Cardiac fibroblast (primary cell): ENCODE measurements at regions not wholly inside any gene's neighbourhood (a gene's known extent, or its start where the extent isn't known, plus 50 kb on each side); places are given as distances from the start of the nearest gene placed in this dataset.

Source experiments
- DNase-seq, 2 donors: peaks; one replicate each; pipeline versions ENCODE4 v3.0.0 to v3.0.0-alpha.2; 2010; ENCODE audit warnings: low read depth in 2 of 2
- H3K4me3 ChIP-seq, 2 donors: replicated peaks in 1 of 2; 1 replicate in 1 of 2; 2 replicates in 1 of 2; pipeline ENCODE4 v1.5.1; 2011; ENCODE audit warnings: low read depth in 2 of 2, low read length in 2 of 2, mild to moderate bottlenecking in 2 of 2, moderate library complexity in 1 of 2
- TF ChIP-seq, protein P1 (sequence below): IDR thresholded peaks from one replicate; pipeline ENCODE4 v1.5.1; 2011; ENCODE audit warnings: low read depth, mild to moderate bottlenecking, low read length, inconsistent platforms

DNA sequence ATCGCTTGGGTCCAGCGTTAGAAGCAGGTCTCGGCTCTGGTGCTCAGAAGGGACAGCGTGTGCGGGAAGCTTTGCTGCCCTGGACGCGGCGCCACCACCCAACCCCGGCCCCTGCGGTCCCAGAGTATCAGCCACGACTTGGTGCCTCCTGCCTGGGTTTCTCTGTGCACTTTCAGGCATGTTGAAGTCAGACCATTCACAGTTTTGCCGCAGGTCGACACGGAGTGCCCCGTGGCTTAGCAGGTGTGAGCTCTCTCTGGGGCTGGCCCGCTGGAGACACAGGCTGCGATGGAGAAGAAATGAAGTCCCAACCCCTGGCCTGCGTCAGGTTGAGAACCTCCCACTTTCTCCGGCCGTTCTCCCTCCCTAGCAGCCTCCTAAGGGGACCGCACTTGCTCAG is 494.5 kb downstream of the BRD1 start:
- DNase-seq: no peak
- TF ChIP-seq, protein P1, sequence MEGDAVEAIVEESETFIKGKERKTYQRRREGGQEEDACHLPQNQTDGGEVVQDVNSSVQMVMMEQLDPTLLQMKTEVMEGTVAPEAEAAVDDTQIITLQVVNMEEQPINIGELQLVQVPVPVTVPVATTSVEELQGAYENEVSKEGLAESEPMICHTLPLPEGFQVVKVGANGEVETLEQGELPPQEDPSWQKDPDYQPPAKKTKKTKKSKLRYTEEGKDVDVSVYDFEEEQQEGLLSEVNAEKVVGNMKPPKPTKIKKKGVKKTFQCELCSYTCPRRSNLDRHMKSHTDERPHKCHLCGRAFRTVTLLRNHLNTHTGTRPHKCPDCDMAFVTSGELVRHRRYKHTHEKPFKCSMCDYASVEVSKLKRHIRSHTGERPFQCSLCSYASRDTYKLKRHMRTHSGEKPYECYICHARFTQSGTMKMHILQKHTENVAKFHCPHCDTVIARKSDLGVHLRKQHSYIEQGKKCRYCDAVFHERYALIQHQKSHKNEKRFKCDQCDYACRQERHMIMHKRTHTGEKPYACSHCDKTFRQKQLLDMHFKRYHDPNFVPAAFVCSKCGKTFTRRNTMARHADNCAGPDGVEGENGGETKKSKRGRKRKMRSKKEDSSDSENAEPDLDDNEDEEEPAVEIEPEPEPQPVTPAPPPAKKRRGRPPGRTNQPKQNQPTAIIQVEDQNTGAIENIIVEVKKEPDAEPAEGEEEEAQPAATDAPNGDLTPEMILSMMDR: no peak
- no peak overlapping the region for H3K4me3 ChIP-seq

DNA sequence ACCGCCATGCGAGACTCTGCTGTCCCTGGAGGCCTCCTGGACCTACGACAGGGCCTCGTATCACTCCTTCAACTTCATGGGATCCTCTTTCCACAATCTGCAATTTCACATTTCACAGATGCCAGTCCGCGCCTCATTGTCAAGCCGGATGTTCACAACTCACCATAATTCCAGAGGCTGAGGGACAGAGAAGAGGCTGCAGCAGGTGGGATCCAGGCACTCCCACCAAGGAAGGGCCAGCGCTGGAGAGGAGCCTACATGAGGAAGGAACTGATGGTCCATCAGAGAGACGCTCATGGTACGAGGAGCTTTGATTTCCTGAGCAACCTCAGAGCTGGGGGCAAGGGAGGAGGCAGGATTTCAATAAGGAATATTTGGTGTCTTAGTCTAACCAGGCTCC is 495.0 kb downstream of the BRD1 start:
- TF ChIP-seq, protein P1: no peak
- no peak overlapping the region for H3K4me3 ChIP-seq
- DNase-seq: no peak

DNA sequence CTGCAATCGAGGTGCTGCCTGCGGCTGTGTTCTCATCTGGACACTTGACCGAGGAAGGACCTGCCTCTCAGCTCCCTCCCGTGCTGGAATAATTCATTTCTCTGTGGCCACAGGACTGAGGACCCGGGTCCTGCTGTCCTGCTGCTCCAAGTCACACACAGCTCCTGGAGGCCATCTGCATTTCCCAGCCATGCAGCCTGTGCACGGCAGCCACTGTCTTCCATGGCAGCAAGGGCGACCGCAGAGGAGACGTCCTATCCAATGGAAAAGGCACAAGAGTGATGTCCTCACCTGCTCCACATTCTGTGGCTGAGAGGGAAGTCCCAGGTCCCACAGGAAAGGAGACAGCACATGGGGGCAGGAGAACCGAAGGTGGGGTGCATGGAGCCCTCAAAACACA is 495.8 kb downstream of the BRD1 start:
- TF ChIP-seq, protein P1: no peak
- no peak for DNase-seq
- H3K4me3 ChIP-seq: no peak overlapping the region

DNA sequence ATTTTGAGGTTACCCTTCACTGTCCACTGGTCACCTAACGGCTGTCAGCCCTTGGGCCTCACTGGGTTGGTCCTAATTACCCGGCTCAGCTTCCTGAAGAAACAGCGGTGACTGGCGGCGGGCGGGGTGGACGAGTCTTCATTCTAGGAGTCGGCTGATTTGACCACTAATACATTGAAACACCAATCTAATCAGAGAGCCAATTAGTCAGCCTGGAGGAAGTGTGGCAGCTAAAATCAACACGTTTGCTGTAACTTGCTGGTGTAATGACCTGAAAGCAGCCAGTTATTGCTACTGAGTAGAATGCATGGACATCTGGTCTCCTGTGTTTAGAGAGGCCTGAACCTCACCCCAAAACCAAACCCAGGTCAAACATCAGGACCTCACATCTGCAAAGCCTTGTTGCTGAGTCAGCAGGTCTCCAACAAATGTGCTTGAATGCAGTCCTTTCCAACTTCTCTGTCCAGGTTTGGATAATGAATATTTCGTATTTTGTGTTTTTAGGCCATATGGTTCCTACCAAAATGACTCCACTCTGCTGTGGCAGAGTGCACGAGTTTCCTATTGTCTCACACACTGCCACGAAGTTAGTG is 496.4 kb downstream of the BRD1 start:
- H3K4me3 ChIP-seq: no peak overlapping the region
- TF ChIP-seq, protein P1: no peak
- no peak for DNase-seq

DNA sequence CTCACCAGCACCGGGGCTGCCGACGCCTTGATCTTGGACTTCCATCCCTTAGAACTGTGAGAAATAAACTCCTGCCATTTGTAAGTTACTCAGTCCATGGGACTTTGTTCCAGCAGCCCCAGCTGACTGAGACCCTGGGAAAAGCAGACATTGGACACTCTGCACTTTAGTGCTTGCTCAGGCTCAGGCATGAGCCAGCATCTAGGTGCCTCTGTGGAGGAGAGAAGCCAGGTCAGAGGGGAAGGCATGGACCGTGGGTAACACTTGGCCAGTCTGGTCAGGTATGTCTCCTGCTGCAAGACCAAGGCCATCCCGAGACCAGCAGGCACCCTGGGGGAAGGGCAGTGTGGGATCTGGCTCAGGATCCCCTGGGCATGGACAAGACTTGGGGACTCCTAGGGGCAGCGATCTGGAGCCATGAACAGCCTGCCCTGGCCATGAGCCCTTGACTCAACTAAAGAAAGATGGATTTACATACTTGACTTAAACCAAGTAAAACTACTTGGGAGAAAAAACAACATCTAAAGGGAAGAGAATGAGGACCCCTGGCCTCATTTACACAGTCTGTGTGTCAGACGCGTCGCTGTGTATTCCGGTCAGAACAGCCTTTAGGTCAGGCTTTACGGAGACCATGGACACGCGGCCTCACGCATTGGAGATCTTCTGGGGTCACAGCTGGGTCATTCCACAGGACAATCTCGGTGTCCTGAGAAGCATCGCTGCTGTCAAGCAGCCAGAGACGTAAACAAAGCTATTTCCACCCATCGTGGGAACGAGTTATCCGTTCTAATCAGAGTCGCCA is 497.1 kb downstream of the BRD1 start:
- TF ChIP-seq, protein P1: no peak
- no peak overlapping the region for H3K4me3 ChIP-seq
- DNase-seq: no peak

DNA sequence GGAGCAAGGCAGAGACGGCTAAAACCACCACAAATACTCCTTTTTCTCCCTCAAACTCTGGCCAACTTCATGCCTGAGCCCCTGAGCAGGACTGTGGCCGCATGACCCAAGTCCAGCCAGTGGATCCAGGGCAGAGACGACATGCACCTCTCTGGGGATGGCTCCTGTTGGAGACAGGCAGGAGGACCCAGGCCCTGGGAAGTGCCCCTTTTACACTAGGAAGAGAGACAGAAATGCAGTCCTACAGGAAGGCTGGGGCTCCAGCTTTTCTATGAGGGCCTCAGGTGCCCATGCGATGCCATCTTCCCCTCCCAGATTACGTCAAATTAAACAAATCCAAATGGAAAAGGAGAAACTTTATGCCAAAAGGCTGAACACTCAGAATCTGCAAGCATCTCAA is 498.0 kb downstream of the BRD1 start:
- TF ChIP-seq, protein P1: no peak
- no peak overlapping the region for H3K4me3 ChIP-seq
- DNase-seq: no peak
